HG03432 (cell line): ENCODE measurements at regions not wholly inside any gene's neighbourhood (a gene's known extent, or its start where the extent isn't known, plus 50 kb on each side); places are given as distances from the start of the nearest gene placed in this dataset.
"Not testable (repeated sequence)": the region's sequence is repeated elsewhere in the genome, so short reads cannot be mapped to it uniquely, and the experiment has no call there.

Source experiments
- ATAC-seq: cut with Tn5 transposase; IDR thresholded peaks from one replicate; pipeline ENCODE4 v1.9.1; 2021; ENCODE audit warnings: mild to moderate bottlenecking, moderate library complexity; ENCODE audit not compliant: unreplicated experiment

DNA sequence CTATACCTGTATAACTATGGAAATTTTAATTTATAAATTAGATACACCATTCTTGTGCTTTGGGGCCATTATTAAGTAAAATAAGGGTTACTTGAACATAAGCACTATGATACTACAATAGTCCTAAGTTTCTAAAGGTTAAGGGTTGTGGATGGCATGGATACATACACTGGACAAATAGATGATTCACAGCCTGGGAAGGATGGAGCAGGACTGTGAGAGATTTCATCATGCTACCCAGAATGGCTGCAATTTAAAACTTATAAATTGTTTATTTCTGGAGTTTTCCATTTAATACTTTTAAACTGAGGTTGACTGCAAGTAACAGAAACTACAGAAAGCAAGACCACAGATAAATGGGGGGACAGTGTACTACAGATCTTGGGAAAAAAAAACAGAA, 295.8 kb upstream of the ZNF804A start:
- no peak for ATAC-seq

DNA sequence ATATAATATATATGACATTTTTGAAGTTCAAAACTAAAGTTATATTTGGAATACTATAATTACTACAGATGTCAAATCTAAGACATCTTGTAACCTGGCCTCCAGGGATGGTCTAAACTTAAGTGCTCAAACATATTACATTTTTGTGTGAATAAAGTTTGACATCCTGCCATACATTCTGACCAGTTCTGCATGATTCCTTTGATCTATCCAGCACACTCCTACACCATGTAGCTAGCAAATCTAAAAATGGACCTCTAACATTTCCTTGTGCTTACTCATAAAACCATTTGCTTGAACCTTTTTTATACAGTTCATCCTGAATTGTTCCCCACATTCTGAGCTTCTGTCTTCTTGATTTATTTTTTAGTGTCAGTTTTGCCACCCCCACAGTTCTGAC, 294.3 kb upstream of the ZNF804A start:
- ATAC-seq = no peak

DNA sequence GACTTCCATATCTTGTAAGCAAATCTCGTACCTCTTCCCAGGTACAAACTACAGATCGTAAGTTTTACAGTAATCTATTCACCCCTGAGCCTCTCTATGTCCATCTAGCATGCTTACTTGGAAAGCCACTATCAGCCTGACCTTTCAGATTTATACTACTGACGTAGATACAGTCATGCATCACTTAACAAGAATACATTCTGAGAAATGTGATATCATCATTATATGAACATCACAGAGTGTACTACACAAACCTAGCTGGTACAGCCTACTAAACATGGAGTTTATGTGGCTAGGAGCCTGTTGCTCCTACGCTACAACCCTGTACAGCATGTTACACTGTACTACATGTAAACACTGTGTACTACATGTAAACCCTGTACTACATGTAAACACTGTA, 293.2 kb upstream of the ZNF804A start:
- no peak for ATAC-seq

DNA sequence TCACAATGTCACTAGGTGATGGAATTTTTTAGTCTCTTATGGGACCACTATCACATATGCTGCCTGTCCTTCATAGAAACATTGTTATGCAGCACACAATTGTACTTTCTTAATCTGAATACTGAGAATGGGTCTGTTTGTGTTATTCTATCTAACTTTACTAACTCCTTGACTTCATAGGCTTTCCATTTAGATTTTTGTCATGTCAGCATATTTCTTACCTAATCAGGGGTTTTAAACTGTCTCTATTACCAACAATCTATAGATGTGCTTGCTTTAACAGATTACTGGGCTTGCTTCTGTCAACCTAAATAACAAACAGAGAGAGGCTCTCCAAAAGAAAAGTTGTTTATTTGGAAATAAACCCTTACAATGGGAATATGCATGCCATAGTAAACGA, 289.6 kb upstream of the ZNF804A start:
- ATAC-seq = no peak

DNA sequence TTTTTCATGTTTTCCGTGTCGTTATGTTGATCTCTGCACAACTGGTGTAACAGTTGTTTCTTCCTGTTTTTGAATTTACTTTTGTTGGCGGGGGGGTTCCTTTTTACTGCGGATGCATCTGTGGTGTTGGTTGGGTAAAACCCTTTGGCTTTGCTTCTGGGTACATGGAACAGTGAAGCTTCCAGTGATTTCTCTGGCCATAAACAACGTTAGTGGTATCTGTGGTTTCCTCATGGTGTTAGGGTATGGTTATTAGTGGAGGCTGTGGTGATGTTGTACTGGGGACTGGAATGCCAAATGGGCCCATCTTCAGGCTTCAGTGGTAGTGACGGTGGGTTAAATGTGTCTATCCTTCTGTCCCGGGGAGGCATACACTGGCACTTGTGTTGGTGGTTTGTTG, 285.4 kb upstream of the ZNF804A start:
- ATAC-seq = no peak

DNA sequence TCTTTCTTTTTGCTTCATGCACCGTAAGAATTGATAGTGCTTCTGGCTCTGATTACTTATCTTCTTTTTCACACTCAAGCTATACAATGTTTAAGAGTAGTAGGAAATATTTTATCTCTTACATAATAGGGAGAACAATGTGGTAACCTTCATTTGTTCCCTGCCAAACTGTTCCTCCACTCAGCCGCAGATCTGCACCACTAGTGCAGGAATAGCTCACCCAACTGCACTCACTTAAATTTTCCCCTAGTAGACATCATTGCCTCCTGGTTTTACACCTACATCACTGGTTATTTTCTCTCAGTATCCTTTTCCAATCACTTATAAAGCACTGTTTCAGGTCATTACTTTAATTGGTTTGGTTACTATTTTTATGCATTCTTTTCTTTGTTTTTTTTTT, 283.5 kb upstream of the ZNF804A start:
- ATAC-seq = no peak

DNA sequence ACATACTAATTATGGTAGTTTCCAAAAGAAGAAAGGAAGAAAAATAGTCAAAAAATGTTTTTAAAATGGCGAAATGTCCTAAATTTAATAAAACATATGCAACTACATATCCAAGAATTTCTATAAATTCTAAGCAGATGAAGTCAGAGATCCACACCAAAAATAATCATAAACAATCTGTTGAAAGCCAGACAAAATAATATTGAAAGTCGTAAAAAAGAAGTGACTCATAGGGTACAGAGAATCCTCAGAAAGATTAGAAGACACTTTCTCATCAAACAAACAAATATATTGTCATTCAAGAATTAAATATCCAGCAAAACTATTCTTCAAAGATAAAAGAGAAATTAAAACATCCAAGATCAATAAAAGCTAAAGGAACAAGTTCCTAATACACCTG, 281.4 kb upstream of the ZNF804A start:
- ATAC-seq = no peak

DNA sequence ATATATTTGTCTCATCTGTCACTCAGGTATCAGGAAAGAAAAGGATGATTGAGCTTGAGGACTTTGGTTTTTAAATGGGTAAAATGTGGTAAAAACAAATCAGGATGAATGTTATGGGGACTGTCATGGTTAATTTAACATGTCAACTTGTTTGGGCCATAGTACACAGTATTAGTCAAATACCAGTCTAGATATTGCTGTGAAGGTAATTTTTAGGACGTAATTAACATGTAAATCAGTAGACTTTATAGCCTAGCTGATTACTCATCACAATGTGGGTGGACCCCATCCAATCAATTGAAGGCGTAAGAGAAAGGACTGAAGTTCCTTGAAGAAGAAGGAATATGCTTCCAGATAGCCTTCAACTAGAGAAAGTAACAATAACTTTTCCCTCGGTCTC, 275.7 kb upstream of the ZNF804A start:
- no peak for ATAC-seq

DNA sequence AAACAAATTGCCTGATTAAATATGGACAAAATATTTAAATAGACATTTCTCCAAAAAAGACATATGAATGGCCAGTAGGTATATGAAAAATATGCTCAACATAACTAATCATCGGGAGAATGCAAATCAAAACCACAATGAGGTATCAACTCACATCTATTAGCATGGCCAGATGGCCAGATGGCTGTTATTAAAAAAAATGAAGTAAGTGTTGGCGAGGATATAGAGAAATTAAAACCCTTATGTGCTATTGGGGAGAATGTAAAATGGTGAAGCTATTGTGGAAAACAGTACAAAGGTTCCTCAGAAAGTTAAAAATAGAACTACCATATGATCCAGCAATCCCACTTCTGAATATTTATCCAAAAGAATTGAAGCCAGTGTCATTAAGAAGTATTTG, 272.3 kb upstream of the ZNF804A start:
- no peak for ATAC-seq

DNA sequence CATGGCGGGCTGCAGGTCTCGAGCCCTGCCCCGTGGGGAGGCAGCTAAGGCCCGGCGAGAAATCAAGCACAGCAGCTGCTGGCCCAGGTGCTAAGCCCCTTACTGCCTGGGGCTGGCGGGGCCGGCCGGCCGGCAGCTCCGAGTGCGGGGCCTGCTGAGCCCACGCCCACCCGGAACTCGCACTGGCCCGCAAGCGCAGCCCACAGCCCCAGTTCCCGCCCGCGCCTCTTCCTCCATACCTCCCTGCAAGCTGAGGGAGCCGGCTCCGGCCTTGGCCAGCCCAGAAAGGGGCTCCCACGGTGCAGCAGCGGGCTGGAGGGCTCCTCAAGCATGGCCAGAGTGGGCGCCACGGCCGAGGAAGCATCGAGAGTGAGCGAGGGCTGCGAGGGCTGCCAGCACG, 270.5 kb upstream of the ZNF804A start:
- ATAC-seq = not testable (repeated sequence)

DNA sequence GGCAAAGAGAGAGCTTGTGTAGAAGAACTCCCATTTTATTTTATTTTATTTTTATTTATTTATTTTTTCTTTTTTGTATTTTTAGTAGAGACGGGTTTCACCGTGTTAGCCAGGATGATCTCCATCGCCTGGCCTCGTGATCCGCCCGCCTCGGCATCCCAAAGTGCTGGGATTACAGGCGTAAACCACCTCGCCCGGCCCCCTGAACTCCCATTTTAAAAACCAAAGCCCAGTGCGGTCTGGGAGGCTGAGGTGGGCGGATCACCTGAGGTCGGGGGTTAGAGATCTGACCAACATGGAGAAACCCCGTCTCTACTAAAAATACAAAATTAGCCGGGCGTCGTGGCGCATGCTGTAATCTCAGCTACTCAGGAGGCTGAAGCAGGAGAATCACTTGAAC, 267.8 kb upstream of the ZNF804A start:
- ATAC-seq = not testable (repeated sequence)

DNA sequence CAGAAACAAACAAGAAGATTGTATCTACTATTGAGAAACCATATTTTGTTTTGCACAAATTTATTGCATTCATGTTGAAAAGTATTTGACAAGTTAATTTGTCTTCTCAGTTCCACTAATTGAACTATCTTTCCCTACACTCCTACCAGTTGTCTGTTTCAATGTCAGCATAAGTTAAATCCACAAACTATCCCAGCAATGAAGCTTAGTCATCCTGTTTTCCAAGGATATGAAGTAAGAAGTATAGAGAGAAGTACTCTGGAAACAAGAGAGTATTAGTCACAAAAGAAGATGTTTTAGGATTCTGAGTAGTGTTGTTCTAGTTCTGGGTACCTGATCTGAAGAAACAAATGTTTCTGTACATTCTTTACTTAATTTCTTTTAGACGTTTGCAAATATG, 261.6 kb upstream of the ZNF804A start:
- no peak for ATAC-seq

DNA sequence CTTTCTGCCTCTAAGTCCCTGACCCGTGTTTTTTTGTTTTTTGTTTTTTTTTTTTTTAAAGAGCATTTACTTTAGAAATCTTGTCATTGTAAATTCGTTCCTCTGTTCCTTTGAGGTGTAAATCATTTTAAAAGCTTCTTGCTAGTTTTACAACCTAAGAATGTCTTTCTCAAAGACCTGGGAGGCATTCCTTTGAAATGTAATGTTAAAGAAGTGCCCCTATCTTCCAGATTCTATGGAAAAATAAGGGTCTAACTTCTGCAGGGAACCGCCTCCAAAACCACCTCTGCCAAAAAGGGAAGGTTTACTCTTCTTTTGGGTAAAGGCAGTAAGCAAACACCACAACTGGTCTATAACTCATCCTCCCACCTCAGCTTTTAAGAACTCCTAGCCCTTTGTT, 259.6 kb upstream of the ZNF804A start:
- ATAC-seq = no peak

DNA sequence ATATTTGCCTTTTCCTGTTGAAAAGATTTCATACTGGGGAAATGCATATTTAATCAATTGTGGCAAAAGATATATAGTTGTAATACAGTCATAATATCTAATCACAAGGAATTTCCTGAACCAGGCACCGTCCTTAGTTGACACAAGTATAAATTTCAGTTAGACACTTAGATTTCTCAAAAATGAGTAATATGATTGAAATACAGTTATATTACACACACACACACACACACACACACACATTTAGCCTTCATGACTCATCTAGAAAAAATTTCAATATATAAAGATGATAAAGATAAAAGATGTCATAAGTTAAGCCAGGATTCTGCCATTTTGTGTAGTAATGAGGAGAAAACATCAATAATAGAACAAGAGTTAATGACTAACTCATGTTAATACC, 258.4 kb upstream of the ZNF804A start:
- ATAC-seq = no peak

DNA sequence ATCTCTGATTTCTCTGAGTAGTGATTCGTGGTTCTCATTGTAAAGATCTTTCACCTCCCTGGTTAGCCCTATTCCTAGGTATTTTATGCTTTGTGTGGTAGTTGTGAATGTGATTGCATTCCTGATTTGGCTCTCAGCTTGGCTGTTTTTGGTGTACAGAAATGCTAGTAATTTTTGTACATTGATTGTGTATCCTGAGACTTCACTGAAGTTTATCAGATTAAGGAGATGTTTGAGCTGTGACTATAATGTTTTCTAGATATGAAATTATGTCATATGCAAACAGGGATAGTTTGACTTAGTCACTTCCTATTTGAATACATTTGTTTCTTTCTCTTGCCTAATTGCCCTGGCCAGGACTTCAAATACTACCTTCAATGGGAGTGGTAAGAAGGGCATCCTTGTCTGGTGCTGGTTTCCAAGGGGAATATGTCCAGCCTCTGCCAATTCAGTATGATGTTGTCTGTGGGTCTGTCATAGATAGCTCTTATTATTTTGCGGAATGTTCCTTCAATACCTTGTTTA, 251.9 kb upstream of the ZNF804A start:
- no peak for ATAC-seq

DNA sequence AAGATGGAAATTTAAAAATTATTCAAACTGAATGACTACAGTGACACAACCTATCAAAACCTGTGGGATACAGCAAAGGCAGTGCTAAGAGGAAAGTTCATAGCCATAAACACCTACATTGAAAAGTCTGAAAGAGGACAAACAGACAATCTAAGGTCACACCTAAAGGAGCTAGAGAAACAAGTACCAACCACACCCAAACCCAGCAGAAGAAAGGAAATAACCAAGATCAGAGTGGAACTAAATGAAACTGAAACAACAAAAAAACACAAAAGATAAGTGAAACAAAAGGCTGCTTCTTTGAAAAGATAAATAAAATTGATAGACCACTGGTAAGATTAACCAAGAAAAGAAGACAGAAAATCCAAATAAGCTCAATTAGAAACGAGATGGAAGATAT, 247.2 kb upstream of the ZNF804A start:
- no peak for ATAC-seq

DNA sequence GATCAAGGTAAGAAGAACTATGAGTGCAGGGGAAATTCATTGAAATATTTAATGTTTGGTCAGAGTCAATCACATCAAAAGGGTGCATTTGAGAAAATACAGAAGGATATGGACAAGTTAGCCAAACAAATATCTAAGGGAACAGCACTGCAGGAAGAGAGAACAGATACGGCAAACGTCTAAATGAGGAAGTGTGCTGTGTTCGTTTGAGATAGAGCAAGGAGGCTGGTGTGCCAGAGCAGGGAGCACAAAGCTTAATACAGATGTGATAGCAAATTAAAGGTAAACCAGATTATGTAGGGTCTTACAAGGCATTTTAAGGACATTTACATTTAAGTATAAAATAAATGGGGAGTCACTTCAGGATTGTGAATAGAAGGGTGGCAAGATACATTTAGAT, 241.3 kb upstream of the ZNF804A start:
- no peak for ATAC-seq

DNA sequence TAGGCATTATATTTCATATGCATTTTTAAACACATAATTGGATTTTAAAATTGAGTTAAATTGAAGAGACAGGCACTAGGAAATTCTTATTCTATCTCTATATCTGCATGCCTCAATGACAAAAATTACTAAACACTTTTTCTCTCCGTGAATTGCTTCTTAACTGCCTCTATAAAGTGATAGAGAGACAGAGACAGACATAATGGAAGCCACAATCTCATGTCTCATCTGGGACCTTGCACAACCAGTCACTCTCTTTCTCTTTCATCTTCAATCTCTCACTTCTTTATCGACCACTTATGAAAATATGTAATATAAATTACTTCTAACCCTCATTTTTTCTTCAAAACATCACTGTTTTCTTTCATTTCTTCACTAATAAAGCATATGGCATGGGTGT, 238.9 kb upstream of the ZNF804A start:
- ATAC-seq = no peak

DNA sequence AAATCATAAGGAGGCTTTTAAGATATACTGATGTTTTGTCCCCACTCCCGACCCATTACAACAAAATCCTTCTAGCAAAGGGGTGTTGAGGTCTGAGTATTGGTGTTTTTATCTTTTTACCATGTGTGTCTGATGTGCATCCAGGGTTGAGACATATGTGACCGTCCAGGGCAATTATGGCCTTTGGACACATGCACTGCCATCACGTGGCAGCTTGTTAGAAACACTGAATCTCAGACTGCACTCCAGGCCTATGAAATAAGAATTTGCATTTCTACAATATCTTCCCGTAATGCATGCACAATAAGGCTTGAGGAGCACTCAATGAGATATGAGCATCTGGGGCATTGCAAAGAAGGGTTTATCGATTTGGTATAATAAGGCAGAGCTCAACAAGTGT, 235.1 kb upstream of the ZNF804A start:
- ATAC-seq = no peak

DNA sequence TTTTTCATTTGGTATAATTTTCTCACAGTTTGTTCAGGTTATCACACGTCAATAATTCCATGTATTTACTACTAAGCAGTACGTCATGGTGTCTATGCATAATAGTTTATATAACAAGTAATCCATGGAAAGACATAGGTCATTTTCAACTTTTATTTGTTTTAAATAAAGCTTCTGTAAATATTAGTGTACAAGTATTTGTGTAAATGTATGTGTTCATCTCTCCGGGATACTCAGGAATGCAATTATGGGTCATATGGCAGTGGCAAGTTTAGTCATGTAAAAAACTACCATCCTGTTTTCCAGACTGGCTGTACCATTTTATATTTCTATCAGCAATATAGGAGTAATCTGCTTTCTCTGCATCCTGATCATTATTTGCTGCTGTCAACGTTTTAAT, 231.1 kb upstream of the ZNF804A start:
- ATAC-seq = no peak

DNA sequence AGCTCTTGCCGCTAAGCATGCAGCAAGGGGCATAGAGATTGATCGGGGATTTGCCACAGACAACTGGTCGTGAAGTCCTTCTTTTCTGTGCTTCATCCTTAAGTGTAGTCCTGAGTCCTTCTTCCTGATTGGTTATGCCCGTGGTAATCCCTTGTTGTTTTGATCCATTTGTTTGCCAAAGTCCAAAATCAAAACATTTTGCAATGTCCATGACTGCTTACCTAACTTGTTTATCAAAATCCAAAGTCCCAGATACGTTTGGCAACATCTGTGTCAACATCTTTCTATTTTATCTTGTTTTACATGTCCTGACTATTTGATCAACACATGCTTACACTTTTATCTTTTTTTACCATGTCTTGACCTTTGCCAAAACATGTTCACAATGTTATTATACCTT, 229.0 kb upstream of the ZNF804A start:
- ATAC-seq = no peak

DNA sequence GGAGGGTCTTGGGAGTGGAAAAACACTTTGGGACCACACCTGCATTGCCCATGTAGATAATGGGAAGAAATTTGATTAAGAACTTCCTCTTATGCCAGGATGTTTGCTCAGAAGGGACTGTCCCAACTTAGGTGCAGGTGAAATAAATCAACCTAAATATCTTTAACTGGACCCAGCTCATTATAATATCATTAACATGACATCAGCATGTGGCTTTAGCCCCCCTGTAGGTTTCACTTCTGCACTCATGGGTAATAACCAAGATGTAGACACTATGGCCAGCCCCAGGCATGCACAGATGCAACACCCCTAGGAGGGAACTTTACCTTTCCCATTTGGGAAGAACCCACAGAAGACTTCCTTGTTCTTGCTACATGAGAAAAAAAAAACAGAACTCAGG, 227.4 kb upstream of the ZNF804A start:
- peak; percentile 52 for ATAC-seq

DNA sequence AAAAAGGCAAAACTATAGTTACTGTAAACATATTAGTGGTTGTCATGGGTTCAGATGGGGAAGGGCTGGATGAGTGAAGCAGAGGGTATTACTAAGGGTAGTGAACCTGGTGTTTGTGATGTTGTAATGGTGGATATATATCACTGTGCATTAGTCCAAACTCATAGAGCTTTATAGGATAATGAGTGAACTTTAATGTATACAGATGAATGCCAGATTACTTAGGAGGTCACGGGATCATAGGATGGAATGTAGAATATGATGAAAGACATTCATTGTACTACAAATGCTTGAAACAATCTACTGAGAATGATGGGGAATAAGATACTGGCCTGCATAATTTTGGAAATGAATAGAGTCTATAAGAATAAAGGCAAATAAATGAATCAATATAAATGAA, 226.7 kb upstream of the ZNF804A start:
- no peak for ATAC-seq

DNA sequence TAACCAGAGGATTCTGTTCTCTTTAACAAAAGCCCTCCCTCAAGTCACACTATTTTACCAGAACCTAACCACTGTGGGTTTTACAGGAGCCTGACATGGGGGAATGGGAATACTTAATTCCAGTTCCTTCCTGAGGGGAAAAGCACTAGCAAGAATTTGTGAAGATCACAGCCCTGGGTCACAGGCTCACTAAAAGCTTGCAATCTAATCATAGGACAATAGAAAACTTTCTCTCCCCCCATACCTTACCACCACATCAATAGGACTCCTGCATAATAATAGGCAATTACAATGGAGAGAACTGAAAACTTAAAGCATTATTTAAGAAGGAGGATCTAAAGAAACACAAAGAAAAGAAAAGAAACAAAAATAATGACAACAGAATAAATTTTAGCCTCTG, 225.8 kb upstream of the ZNF804A start:
- no peak for ATAC-seq
